Panc1 (cell line): ENCODE measurements at regions not wholly inside any gene's neighbourhood (a gene's known extent, or its start where the extent isn't known, plus 50 kb on each side); places are given as distances from the start of the nearest gene placed in this dataset.

Source experiments
- ATAC-seq: fragments of 200-7000 bp; cut with Tn5 transposase; 2 replicates; pipeline ENCODE4 v1.9.1; 2020; ENCODE audit warnings: mild to moderate bottlenecking, moderate library complexity
- BruUV-seq: library from RNA; stranded (reverse); fragments of 400-500 nt; replicated peaks from 2 replicates; lab custom pipeline; 2021; lab: Mats Ljungman, UMichigan
- CTCF ChIA-PET: fragments of 300-600 bp; sonication (Branson Sonifier 250); formaldehyde crosslinking; loops from one replicate; lab custom pipeline; 2022; ENCODE audit warnings: antibody characterized with exemption; lab: Charles Lee
- POLR2A ChIA-PET: fragments of 300-600 bp; sonication (Branson Sonifier 250); formaldehyde crosslinking; loops from one replicate; lab custom pipeline; 2022; ENCODE audit warnings: antibody characterized with exemption; lab: Charles Lee
- DNase-seq: peaks from one replicate; pipeline ENCODE4 v3.0.0-alpha.2; 2010; ENCODE audit warnings: low read depth, low spot score
- H3K27ac ChIP-seq: 2 replicates; pipeline ENCODE4 v1.5.1; 2011; ENCODE audit warnings: mild to moderate bottlenecking, low read length, inconsistent platforms
- H3K27me3 ChIP-seq: fragments of 200-500 bp; sonication (Bioruptor generic); 2 replicates; pipeline ENCODE4 v1.6.0; 2014; ENCODE audit warnings: low read length, inconsistent platforms; ENCODE audit not compliant: control insufficient read depth, insufficient read depth
- H3K36me3 ChIP-seq: fragments of 200-500 bp; sonication (Bioruptor generic); 2 replicates; pipeline ENCODE4 v1.5.1; 2014; ENCODE audit warnings: inconsistent platforms, mild to moderate bottlenecking, low read length, moderate library complexity; ENCODE audit not compliant: control insufficient read depth, insufficient read depth
- H3K4me1 ChIP-seq: 2 replicates; pipeline ENCODE4 v1.5.1; 2011; ENCODE audit warnings: inconsistent platforms, mild to moderate bottlenecking, low read length, moderate library complexity; ENCODE audit not compliant: control insufficient read depth, insufficient read depth
- H3K4me3 ChIP-seq, 2 experiments: 2 replicates each; pipeline ENCODE4 v1.5.1; 2011 to 2012; ENCODE audit warnings: low read depth in 2 of 2, low read length in 2 of 2, mild to moderate bottlenecking in 2 of 2, inconsistent platforms in 1 of 2, moderate library complexity in 1 of 2
- H3K9me3 ChIP-seq: fragments of 200-500 bp; sonication (Bioruptor generic); 2 replicates; pipeline ENCODE4 v1.5.1; 2014; ENCODE audit warnings: low read depth, mild to moderate bottlenecking, inconsistent platforms, low read length, moderate library complexity; ENCODE audit not compliant: control insufficient read depth, insufficient read depth
- CTCF ChIP-seq: fragments of 450-650 bp; IDR thresholded peaks from 2 replicates; pipeline ENCODE4 v1.5.1; 2017; ENCODE audit warnings: mild to moderate bottlenecking
- POLR2AphosphoS5 ChIP-seq: IDR thresholded peaks from 2 replicates; pipeline ENCODE4 v1.6.1; 2012; ENCODE audit warnings: mild to moderate bottlenecking, low read depth, low read length, moderate library complexity
- REST ChIP-seq, 2 experiments: IDR thresholded peaks; 2 replicates each; pipeline ENCODE4 v1.6.1; 2011 to 2012; ENCODE audit warnings: low read depth in 2 of 2, control low read depth in 1 of 2, low read length in 1 of 2, mild to moderate bottlenecking in 1 of 2, moderate library complexity in 1 of 2; ENCODE audit not compliant: insufficient read depth in 1 of 2
- SIN3A ChIP-seq: IDR thresholded peaks from 2 replicates; pipeline ENCODE4 v1.6.1; 2012; ENCODE audit warnings: low read depth, mild to moderate bottlenecking, low read length, moderate library complexity, borderline replicate concordance; ENCODE audit not compliant: insufficient read depth
- TCF7L2 ChIP-seq: IDR thresholded peaks from 2 replicates; pipeline ENCODE4 v1.6.1; 2011; ENCODE audit warnings: mild to moderate bottlenecking, low read depth, low read length, inconsistent platforms
- in situ Hi-C: cut with HindIII; loops from 2 replicates; pipeline ENCODE4 v1.10.0; 2016; ENCODE audit warnings: low sequenced_read_pairs, low pct_unique_long_range_greater_than_20kb
- intact Hi-C: fragments of 100-400 bp; cut with micrococcal nuclease; formaldehyde crosslinking; loops from one replicate; pipeline ENCODE4 v1.10.0; 2022; ENCODE audit not compliant: unreplicated experiment

GRCh38 chr4:107276052-107276451 is 239.9 kb upstream of the DKK2 start:
- in situ Hi-C loops: no loop called here
- TF ChIP-seq SIN3A: no peak
- TF ChIP-seq TCF7L2: no peak
- no peak for TF ChIP-seq CTCF
- CTCF ChIA-PET: interaction anchor here (0.6 kb wide), 1 partner anchor 105 kb away, joined by 4 read pairs; no protein-coding TSS in a partner anchor

GRCh38 chr4:107275225-107275624 is 239.1 kb upstream of the DKK2 start:
- H3K27ac ChIP-seq: no peak overlapping the region
- in situ Hi-C loops (no loop called here), intact Hi-C loops (no loop called here)
- DNase-seq: no peak
- no peak for ATAC-seq
- H3K36me3 ChIP-seq: no peaks in the 10 kb centered on the region
- H3K4me3 ChIP-seq: no peak overlapping the region
- no peaks in the 10 kb centered on the region for H3K27me3 ChIP-seq
- no peaks in the 10 kb centered on the region for H3K9me3 ChIP-seq
- POLR2A ChIA-PET: no interaction called here
- no TSS peak for BruUV-seq
- TF ChIP-seq SIN3A (no peak), CTCF (no peak), POLR2AphosphoS5 (no peak), REST (IDR thresholded peaks at IDR 0.05; ENCODE audit: insufficient read depth in 1 of 2, low read depth in 2 of 2, low read length in 1 of 2) (no peak), TCF7L2 (no peak)
- H3K4me1 ChIP-seq: no peaks in the 10 kb centered on the region
- CTCF ChIA-PET: no interaction called here

More at GRCh38 chr4:107276052-107276451, 239.9 kb upstream of the DKK2 start:
- H3K36me3 ChIP-seq: no peaks in the 10 kb centered on the region
- H3K27me3 ChIP-seq: no peaks in the 10 kb centered on the region
- POLR2A ChIA-PET: no interaction called here
- DNase-seq (no peak), ATAC-seq (no peak)
- no TSS peak for BruUV-seq
- no peak overlapping the region for H3K4me3 ChIP-seq
- H3K9me3 ChIP-seq: no peaks in the 10 kb centered on the region
- intact Hi-C loops: no loop called here
- H3K27ac ChIP-seq: no peak overlapping the region
- no peaks in the 10 kb centered on the region for H3K4me1 ChIP-seq
